ENCODE measurements at regions not wholly inside any gene's neighbourhood (a gene's known extent, or its start where the extent isn't known, plus 50 kb on each side); places are given as distances from the start of the nearest gene placed in this dataset.

DNA sequence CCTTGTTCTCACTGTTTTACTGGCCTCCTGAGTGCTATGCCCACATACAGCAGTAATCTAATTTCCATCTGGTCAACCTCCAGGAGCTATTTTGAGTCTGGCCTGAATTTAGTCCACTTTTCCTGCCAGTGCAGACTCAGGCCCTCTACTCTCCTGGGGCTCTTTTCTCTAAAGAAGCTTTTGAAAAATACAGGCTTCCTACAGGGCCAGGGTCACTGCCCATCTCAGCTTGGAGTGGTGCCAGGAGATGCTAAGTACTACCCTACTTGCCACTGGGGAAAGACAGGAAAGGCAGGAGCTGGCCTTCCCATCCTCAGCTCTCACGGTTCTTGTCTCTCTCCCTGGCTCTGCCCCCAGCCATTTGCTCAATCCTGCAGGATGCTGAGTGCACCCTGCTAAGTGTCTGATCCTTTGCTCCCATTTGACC, 101.7 kb upstream of the SERP2 start:
- Histone ChIP-seq H3K36me3 (no peaks in the 10 kb centered on the region), H3K4me3 (no peak overlapping the region), H3K4me1 (peaks cover 36% of the 10 kb centered on the region), H3K27ac (peak overlapping the region; percentile 51), H3K27me3 (no peaks in the 10 kb centered on the region), H3K9me3 (no peaks in the 10 kb centered on the region)
- DNase-seq (no peak), ATAC-seq (no peak)
- TF ChIP-seq, protein P1, sequence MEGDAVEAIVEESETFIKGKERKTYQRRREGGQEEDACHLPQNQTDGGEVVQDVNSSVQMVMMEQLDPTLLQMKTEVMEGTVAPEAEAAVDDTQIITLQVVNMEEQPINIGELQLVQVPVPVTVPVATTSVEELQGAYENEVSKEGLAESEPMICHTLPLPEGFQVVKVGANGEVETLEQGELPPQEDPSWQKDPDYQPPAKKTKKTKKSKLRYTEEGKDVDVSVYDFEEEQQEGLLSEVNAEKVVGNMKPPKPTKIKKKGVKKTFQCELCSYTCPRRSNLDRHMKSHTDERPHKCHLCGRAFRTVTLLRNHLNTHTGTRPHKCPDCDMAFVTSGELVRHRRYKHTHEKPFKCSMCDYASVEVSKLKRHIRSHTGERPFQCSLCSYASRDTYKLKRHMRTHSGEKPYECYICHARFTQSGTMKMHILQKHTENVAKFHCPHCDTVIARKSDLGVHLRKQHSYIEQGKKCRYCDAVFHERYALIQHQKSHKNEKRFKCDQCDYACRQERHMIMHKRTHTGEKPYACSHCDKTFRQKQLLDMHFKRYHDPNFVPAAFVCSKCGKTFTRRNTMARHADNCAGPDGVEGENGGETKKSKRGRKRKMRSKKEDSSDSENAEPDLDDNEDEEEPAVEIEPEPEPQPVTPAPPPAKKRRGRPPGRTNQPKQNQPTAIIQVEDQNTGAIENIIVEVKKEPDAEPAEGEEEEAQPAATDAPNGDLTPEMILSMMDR (IDR thresholded peaks at IDR 0.05) = no peak
- intact Hi-C loops (cut with DNase I) = no loop called here

DNA sequence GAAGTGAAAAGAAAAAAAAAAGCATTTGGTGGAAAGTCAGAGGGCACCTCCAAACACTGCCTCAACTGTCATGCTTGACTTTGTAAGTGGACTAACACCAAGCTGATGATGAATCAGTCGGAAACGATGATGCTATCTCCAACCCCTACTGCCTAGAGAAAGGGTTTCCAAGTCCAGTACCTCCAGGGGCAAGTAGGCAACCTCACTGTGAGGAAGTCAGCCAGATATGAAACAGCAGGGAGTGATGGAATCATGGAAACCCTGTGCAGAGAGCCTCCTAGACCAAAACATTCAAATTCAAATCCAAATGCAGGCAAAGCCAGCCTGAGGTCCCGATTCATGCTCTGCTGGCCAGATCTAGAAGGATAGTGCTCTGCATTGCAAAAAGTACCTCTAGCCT, 100.9 kb upstream of the SERP2 start:
- Histone ChIP-seq H3K4me3 (no peak overlapping the region), H3K27me3 (no peaks in the 10 kb centered on the region), H3K27ac (no peak overlapping the region), H3K36me3 (no peaks in the 10 kb centered on the region), H3K9me3 (no peaks in the 10 kb centered on the region), H3K4me1 (peaks cover 36% of the 10 kb centered on the region)
- ATAC-seq = no peak
- intact Hi-C loops (cut with DNase I) = no loop called here
- DNase-seq = no peak
- TF ChIP-seq, protein P1 (IDR thresholded peaks at IDR 0.05) = no peak

DNA sequence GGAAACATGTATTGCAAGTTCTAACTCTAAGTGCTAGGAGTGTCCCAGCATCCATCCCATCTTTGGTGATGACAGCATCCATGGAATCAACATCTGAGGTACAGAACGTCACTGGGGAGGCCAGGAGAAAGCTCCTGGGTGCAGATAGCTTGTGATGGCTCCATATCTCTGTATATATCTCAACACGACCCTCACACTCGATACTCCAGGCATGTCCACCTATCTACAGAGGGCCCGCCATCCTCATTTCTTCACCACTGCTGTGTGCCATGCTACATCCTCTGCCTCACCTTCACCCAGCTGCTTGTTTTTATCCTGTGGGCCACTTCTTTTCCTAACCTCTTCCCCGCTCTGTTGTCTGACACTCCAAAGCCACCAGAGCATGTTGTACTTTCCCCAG, 100.4 kb upstream of the SERP2 start:
- Histone ChIP-seq H3K9me3 (no peaks in the 10 kb centered on the region), H3K27me3 (no peaks in the 10 kb centered on the region), H3K36me3 (no peaks in the 10 kb centered on the region), H3K27ac (no peak overlapping the region), H3K4me1 (peaks cover 36% of the 10 kb centered on the region), H3K4me3 (no peak overlapping the region)
- intact Hi-C loops (cut with DNase I) = no loop called here
- TF ChIP-seq, protein P1 (IDR thresholded peaks at IDR 0.05) = no peak
- ATAC-seq = no peak
- DNase-seq = no peak

DNA sequence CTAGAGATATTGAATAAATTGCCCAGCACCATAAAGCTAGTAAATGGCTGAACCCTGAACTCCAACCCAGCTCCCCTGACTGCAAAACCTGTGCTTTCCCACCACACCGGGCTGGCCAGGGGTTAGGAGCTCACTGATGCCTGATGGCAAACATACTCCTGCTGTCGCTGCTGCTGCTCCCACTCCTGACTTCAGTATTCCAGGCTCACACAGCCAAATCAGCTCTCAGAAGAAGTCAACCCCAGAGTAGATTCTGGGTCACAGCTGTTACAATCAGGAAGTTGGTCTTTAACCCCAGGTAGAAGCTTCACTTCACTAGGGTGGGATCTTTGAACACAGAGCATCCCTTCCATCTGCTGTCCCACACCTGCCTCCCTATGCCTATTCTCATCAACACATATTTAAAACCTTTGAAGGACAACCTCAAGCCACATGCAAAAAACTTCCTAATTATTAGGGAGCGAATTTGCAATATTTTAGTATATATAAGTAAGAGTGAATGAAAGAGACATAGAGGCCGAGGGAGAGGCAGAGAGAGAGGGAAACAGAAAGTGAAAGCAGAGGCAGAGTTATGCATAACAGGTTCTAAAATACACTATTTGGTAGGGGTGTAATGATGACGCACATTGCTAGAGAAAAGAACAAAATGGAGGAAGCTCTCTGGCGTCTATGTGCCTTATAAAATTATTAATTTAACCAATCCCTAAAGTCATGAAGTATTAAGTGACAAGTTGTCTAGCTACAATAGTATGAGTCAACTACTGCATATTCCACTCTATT, 99.4 kb upstream of the SERP2 start:
- H3K27me3 ChIP-seq = no peaks in the 10 kb centered on the region
- TF ChIP-seq, protein P1 (IDR thresholded peaks at IDR 0.05) = no peak
- peaks cover 36% of the 10 kb centered on the region for H3K4me1 ChIP-seq
- no peaks in the 10 kb centered on the region for H3K9me3 ChIP-seq
- H3K36me3 ChIP-seq = no peaks in the 10 kb centered on the region
- H3K4me3 ChIP-seq = peak overlapping the region; percentile 25
- DNase-seq (no peak), ATAC-seq (peak; percentile 87)
- peak overlapping the region; percentile 67 for H3K27ac ChIP-seq
- intact Hi-C loops (cut with DNase I) = no loop called here

DNA sequence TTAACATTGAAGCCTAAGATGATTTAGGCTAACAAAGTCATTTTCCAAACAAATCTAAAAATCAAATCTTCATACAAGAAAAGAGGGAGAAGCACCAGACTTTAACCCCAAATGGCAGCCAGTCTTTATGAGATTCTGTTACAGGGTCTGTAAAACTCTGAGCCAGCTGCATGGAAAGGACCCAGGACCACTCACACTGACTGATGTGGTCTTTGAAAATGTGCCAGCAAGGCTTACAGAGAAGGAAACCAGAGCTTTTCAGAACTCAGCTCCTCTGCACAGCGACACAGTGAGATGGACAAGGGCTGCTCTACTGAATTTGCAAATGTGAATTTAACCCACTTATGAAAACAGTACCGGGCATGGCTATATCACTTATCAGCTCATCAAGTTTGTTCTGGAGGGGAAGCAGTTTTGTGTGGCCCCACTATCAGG, 98.8 kb upstream of the SERP2 start:
- Histone ChIP-seq H3K9me3 (no peaks in the 10 kb centered on the region), H3K4me1 (peaks cover 36% of the 10 kb centered on the region), H3K4me3 (peak overlapping the region; percentile 25), H3K27me3 (no peaks in the 10 kb centered on the region), H3K36me3 (no peaks in the 10 kb centered on the region), H3K27ac (peak overlapping the region; percentile 67)
- DNase-seq = no peak
- TF ChIP-seq, protein P1 (IDR thresholded peaks at IDR 0.05) = no peak
- intact Hi-C loops (cut with DNase I) = no loop called here
- no peak for ATAC-seq

All from upper lobe of right lung (tissue), 1 donor.